Adipocyte (in vitro differentiated cells): ENCODE measurements at regions not wholly inside any gene's neighbourhood (a gene's known extent, or its start where the extent isn't known, plus 50 kb on each side); places are given as distances from the start of the nearest gene placed in this dataset.
A peak's percentile ranks its signal among the peaks of the same experiment; 100 is the strongest.

Experiments used
- DNase-seq: peaks from one replicate; pipeline ENCODE4 v3.0.0-alpha.2; 2015; ENCODE audit warnings: low read depth
- H3K27me3 ChIP-seq: replicated peaks from 2 replicates; pipeline ENCODE4 v1.7.0; 2013; ENCODE audit warnings: mild to moderate bottlenecking, low read length, moderate library complexity; ENCODE audit not compliant: control insufficient read depth, insufficient read depth
- H3K36me3 ChIP-seq: 2 replicates; pipeline ENCODE4 v1.7.0; 2013; ENCODE audit warnings: low read length, mild to moderate bottlenecking, moderate library complexity; ENCODE audit not compliant: control insufficient read depth, insufficient read depth, severe bottlenecking
- H3K4me1 ChIP-seq: 2 replicates; pipeline ENCODE4 v1.7.0; 2013; ENCODE audit warnings: mild to moderate bottlenecking, low read length, moderate library complexity; ENCODE audit not compliant: control insufficient read depth, insufficient read depth
- H3K4me3 ChIP-seq: 2 replicates; pipeline ENCODE4 v1.7.0; 2013; ENCODE audit warnings: mild to moderate bottlenecking, low read length, moderate library complexity
- H3K9ac ChIP-seq: 2 replicates; pipeline ENCODE4 v1.7.0; 2013; ENCODE audit warnings: mild to moderate bottlenecking, low read length, moderate library complexity
- H3K9me3 ChIP-seq: 2 replicates; pipeline ENCODE4 v1.7.0; 2013; ENCODE audit warnings: mild to moderate bottlenecking, low read length, moderate library complexity; ENCODE audit not compliant: control insufficient read depth

- Histone ChIP-seq H3K9me3 (no peaks in the 10 kb centered on the region), H3K4me1 (peaks cover 19% of the 10 kb centered on the region), H3K9ac (no peak overlapping the region), H3K36me3 (no peaks in the 10 kb centered on the region), H3K27me3 (no peaks in the 10 kb centered on the region), H3K4me3 (no peak overlapping the region)
- no peak for DNase-seq
Measured at GRCh38 chr1:108036796-108037562, 72.0 kb upstream of the VAV3 start.

GRCh38 chr1:108034396-108034795 is 69.4 kb upstream of the VAV3 start:
- Histone ChIP-seq H3K9ac (no peak overlapping the region), H3K4me3 (no peak overlapping the region), H3K4me1 (peaks cover 10% of the 10 kb centered on the region), H3K9me3 (no peaks in the 10 kb centered on the region), H3K36me3 (no peaks in the 10 kb centered on the region), H3K27me3 (no peaks in the 10 kb centered on the region)
- DNase-seq: peak; percentile 64

DNA sequence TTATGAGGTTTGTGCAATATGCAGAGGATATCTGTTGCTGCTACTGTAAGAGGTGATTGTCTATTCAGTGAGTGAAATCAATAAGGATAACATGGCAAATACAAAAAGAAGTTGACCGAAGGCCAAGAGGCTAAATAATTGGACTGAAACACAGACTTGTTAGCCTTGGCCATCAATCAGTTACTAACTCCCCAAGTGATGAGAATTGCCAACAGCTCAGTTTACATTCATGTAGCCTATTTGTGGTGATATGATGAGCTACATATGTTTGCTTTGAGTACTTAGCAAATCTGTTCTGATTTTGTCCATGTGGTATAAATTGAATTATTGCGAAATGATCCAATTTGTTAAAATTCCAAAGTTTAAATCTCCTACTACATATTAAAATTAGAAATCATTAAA is 68.6 kb upstream of the VAV3 start:
- Histone ChIP-seq H3K36me3 (no peaks in the 10 kb centered on the region), H3K4me3 (no peak overlapping the region), H3K9me3 (no peaks in the 10 kb centered on the region), H3K9ac (no peak overlapping the region), H3K27me3 (no peaks in the 10 kb centered on the region), H3K4me1 (peaks cover 10% of the 10 kb centered on the region)
- peak; percentile 39 for DNase-seq

GRCh38 chr1:108028841-108029388 is 63.9 kb upstream of the VAV3 start:
- Histone ChIP-seq H3K9me3 (no peaks in the 10 kb centered on the region), H3K27me3 (peaks cover 3% of the 10 kb centered on the region), H3K4me3 (no peak overlapping the region), H3K4me1 (peaks cover 10% of the 10 kb centered on the region), H3K36me3 (no peaks in the 10 kb centered on the region), H3K9ac (no peak overlapping the region)
- no peak for DNase-seq

DNA sequence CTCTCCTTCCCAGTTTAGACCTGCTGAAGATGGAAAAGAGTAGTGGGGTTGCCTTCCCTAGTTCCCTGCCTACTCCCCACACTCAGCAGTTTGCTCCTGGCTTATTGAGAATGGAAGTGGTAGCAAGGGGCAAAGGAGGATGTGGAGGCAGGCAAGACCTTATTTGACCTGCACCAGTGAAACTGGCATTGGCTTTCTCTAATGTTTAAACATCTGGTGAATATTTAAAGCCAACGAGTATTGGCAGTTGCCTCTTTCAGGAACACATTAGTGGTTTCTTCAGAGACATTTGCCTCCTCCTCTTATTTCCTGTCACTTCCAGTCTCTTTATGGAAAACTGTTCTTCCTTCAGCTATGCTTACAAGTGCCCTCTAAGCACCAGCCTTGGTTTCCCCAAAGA is 62.4 kb upstream of the VAV3 start:
- no peaks in the 10 kb centered on the region for H3K36me3 ChIP-seq

DNA sequence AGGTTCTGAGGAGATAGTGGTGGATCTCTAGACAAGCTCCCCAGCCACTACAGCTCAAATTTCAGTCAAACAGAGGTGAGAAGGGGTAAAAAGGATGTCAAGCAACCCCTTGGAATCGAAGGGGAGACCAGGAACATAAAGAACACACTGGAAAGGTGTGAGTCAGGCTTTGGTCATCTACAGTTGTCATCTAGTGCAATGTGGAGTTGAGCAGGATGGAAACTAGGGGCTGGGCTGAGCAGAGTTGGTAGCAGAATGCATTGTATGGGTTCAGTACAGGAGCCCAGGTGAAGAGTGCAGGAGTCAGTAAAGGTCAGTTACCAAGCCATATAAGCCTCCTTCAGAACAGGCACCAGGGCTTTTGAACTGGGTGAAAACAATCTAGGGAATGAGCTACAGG is 52.7 kb upstream of the VAV3 start:
- Histone ChIP-seq H3K4me1 (peaks cover 6% of the 10 kb centered on the region), H3K36me3 (no peaks in the 10 kb centered on the region), H3K27me3 (no peaks in the 10 kb centered on the region), H3K9me3 (no peaks in the 10 kb centered on the region), H3K4me3 (no peak overlapping the region), H3K9ac (no peak overlapping the region)
- DNase-seq: no peak

More for the DNA sequence above, 62.4 kb upstream of the VAV3 start:
- Histone ChIP-seq H3K27me3 (peaks cover 3% of the 10 kb centered on the region), H3K4me3 (no peak overlapping the region), H3K9ac (no peak overlapping the region), H3K4me1 (peaks cover 8% of the 10 kb centered on the region), H3K9me3 (no peaks in the 10 kb centered on the region)
- no peak for DNase-seq

- no peaks in the 10 kb centered on the region for H3K36me3 ChIP-seq
- no peaks in the 10 kb centered on the region for H3K9me3 ChIP-seq
- no peak overlapping the region for H3K4me3 ChIP-seq
- peaks cover 3% of the 10 kb centered on the region for H3K27me3 ChIP-seq
- no peak overlapping the region for H3K9ac ChIP-seq
- peak; percentile 34 for DNase-seq
- H3K4me1 ChIP-seq: peaks cover 6% of the 10 kb centered on the region
Measured at GRCh38 chr1:108016451-108016920, 51.5 kb upstream of the VAV3 start.
